ENCODE measurements at regions not wholly inside any gene's neighbourhood (a gene's known extent, or its start where the extent isn't known, plus 50 kb on each side); places are given as distances from the start of the nearest gene placed in this dataset.

DNA sequence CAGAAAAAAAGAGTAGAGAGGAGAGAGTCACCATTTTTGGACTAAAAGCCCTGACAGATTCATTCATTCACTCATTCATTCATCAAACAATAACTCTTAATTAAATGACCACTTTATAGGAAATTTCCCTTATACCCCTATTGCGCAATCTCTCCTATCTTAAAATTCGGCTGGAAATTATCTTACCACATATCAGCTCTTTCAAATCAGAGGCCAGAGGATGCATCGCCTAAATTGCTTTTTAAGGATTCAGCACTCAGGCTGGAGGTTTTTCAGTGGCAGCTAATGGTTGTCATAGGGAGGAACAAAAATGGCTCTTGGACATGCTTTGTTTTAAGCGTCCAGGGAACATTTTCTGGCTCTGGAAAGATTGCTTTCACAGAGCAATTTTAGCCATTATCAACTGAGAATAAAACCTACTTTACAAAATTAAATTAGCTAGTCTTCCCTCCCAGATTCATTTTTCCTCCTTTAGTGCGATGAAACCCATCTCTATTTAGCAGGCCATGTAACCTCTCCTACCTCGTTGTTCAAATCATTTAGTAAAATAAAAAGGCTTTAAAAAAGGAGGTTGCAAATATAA lies 115.2 kb downstream of the OLFM4 start:
- H3K56ac ChIP-seq (ENCODE audit: insufficient read length, low read depth, low read length) = no peak overlapping the region
- H3K79me1 ChIP-seq (ENCODE audit: insufficient read depth, low read depth, low read length, poor library complexity, severe bottlenecking) = no peaks in the 10 kb centered on the region
- H3K4me3 Mint-ChIP-seq = no peak overlapping the region
- no peak overlapping the region for H2AFZ ChIP-seq (ENCODE audit: low read length)
- no peaks in the 10 kb centered on the region for H4K20me1 ChIP-seq (ENCODE audit: control insufficient read depth, insufficient read depth, insufficient read length)
- H3K4me1 ChIP-seq (ENCODE audit: insufficient read depth, low read length) = peaks cover 2% of the 10 kb centered on the region; the same call in 1 of the 2 replicates
- TF ChIP-seq, protein P1, sequence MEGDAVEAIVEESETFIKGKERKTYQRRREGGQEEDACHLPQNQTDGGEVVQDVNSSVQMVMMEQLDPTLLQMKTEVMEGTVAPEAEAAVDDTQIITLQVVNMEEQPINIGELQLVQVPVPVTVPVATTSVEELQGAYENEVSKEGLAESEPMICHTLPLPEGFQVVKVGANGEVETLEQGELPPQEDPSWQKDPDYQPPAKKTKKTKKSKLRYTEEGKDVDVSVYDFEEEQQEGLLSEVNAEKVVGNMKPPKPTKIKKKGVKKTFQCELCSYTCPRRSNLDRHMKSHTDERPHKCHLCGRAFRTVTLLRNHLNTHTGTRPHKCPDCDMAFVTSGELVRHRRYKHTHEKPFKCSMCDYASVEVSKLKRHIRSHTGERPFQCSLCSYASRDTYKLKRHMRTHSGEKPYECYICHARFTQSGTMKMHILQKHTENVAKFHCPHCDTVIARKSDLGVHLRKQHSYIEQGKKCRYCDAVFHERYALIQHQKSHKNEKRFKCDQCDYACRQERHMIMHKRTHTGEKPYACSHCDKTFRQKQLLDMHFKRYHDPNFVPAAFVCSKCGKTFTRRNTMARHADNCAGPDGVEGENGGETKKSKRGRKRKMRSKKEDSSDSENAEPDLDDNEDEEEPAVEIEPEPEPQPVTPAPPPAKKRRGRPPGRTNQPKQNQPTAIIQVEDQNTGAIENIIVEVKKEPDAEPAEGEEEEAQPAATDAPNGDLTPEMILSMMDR (conservative IDR thresholded peaks at IDR 0.05) = no peak
- H4K5ac ChIP-seq (ENCODE audit: insufficient read length, low read depth, low read length) = no peak overlapping the region
- H3K9ac ChIP-seq (ENCODE audit: extremely low read depth, insufficient read length, low read length) = no peak overlapping the region
- no peak overlapping the region for H3K23ac ChIP-seq (ENCODE audit: insufficient read length, low read depth, low read length)
- H2BK15ac ChIP-seq (ENCODE audit: low read depth, low read length) = no peak overlapping the region
- no peaks in the 10 kb centered on the region for H3K79me2 ChIP-seq (ENCODE audit: insufficient read depth, low read length)
- no peaks in the 10 kb centered on the region for H3K9me3 Mint-ChIP-seq
- no peak overlapping the region for H3K18ac ChIP-seq (ENCODE audit: insufficient read length, low read depth, low read length)
- H3K27ac Mint-ChIP-seq = no peak overlapping the region
- 100% methylated on average over 1 of the region's 6 CpGs for WGBS (ENCODE audit: extremely low coverage, insufficient read length, low lambda C conversion rate)
- peaks cover 6 to 12% of the 10 kb centered on the region in 2 experiments; a peak in 3 of 4 replicates for H3K4me1 Mint-ChIP-seq
- H2BK20ac ChIP-seq (ENCODE audit: low read depth, low read length, poor library complexity, severe bottlenecking) = no peak overlapping the region
- no peak overlapping the region for H2BK12ac ChIP-seq (ENCODE audit: insufficient read length, low read depth, low read length)
- H2AK5ac ChIP-seq (ENCODE audit: insufficient read length, low read length) = no peak overlapping the region
- no peak overlapping the region for H2BK5ac ChIP-seq (ENCODE audit: insufficient read length, low read length)
- H2BK120ac ChIP-seq (ENCODE audit: low read depth, low read length, poor library complexity, severe bottlenecking) = no peak overlapping the region
- H3K14ac ChIP-seq (ENCODE audit: insufficient read depth, low read length) = no peak overlapping the region
- no peak overlapping the region for H3K27ac ChIP-seq (ENCODE audit: insufficient read length, low read depth, low read length)
- no peak overlapping the region for H3T11ph ChIP-seq (ENCODE audit: low read length)
- no peaks in the 10 kb centered on the region for H3K36me3 Mint-ChIP-seq (ENCODE audit: insufficient read depth in 1 of 3, low read depth in 3 of 3)
- no peak overlapping the region for H3K4me2 ChIP-seq (ENCODE audit: insufficient read depth, insufficient read length, low read length)
- H4K8ac ChIP-seq (replicated peaks; ENCODE audit: insufficient read length, low read depth, low read length) = no peak overlapping the region
- H3K9me3 ChIP-seq (ENCODE audit: control insufficient read depth, low read depth, low read length) = no peaks in the 10 kb centered on the region
- H3K23me2 ChIP-seq (ENCODE audit: insufficient read length, low read depth, low read length, poor library complexity, severe bottlenecking) = no peaks in the 10 kb centered on the region
- H3K27me3 ChIP-seq (ENCODE audit: insufficient read depth, low read length) = no peaks in the 10 kb centered on the region
- DNase-seq = no peak
- H3K4ac ChIP-seq (ENCODE audit: low read depth, low read length) = no peak overlapping the region
- peaks cover 1% of the 10 kb centered on the region; the same call in 1 of the 2 replicates for H3K27me3 Mint-ChIP-seq (ENCODE audit: low read depth)
- no peak overlapping the region for H4K91ac ChIP-seq (ENCODE audit: insufficient read length, low read depth, low read length)

Measured in H9 (cell line).